Renal pelvis (tissue), 1 donor: ENCODE measurements at regions not wholly inside any gene's neighbourhood (a gene's known extent, or its start where the extent isn't known, plus 50 kb on each side); places are given as distances from the start of the nearest gene placed in this dataset.
"Not testable (repeated sequence)": the region's sequence is repeated elsewhere in the genome, so short reads cannot be mapped to it uniquely, and the experiment has no call there.

Experiments
- DNase-seq: peaks from one replicate; pipeline ENCODE4 v3.0.0-alpha.2; 2013

DNA sequence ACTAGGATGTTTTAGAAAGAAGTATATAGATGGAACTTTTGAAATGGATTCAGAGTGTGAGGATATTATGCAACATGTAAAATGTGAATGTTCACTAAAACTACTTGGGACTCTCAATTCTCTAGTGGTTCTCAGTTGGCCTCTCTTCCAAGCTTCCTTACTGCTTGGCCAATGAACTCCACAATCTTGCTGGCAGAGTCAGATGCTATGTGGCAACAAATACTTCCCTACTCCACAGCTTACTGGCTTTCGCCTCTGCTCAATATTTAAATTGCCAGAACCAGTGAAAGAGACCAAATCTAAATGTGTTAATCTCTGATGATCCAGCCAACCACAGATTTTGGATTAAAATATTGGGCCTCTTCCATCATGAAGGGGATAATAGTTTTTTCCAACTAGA is 138.4 kb downstream of the HTR1B start:
- DNase-seq, result no peak

DNA sequence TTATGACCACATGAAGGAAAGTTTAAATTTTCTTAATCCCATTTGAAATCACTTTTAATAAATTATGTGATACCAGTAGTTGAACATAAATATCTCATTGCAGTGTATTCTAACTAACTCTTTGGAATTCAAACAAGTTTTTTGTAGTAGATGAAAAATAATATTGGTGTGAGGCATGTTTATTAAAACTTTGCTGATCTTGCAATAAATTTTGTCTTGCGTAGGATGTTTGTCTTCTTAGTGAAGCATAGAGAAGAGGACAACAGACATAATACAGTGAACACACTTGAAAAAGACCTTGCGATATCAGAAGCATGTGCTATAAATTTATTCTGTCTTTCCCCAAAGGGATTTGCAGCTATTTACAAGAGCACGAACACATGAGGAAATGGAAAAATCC is 140.7 kb downstream of the HTR1B start:
- DNase-seq, result no peak

DNA sequence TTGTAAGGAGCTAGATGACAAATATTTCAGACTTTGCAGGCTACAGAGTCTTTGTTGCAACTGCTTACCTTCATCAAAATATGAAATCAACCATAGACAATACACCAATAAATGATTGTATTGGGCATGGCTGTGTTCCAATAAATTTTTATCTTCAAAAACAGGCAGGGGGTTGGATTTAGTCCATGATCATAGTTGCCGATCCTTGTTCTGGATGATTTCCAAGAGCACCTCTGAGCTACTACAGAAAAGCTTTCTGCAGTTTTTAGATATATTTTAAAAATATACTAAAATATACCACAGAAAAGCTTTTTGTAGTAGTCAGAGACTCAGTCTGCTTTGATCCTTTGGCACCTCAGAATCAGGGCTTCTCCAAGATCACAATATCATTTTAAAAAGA is 145.0 kb downstream of the HTR1B start:
- DNase-seq, result no peak

DNA sequence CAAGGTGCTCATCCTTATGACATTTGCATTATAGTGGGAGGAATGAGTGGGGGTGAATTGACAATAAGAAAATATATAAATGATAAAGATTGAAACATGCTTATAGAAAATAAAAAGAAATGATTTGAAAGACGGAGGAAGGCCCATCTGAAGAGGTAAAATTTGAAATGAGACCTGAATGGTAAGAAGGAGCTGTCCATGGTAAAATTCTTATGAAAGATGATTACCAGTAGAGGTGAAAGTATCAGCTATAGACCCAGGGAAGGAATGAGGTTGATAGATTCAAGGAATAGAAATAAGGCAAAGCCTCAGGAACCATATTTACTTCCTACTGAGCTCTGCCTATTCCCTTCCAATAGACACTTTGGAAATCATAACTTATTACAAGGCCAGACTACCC is 149.7 kb downstream of the HTR1B start:
- DNase-seq, result no peak

DNA sequence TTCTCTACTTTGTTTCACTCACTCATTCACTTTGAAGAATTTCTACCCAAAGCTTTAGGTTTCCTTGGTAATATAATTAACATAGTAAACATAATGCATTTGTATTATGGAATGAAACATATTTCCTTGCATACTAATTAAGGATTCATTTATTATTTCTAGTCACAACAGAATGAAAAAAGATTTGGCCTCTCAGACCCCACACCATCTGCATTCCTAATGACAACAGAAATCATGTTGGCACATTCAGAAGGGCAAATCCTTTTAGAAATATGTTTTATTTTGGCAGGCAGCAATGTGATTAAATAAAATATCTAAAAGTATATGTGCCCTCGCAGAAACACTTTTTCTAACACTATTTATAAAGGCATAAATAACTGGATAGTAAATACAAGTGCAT is 163.4 kb downstream of the HTR1B start:
- no peak for DNase-seq

DNA sequence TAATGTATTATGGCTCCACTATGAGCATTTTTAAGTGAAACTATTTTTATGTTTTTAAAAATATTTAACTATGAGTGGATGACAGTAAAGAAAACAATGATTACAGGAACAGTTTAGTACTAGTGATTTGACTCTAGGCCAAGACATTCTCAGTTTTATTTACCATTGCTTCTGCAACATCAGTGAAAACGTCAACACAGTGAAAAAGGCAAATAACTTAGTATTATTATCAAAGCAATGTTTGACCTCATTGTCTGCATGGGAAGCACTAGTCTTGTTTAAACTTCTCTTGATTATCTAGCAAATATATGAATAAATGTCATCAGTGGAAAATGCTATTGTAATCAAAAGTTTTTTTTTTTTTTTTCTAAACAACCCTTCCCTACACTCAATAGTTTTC is 165.0 kb downstream of the HTR1B start:
- no peak for DNase-seq

DNA sequence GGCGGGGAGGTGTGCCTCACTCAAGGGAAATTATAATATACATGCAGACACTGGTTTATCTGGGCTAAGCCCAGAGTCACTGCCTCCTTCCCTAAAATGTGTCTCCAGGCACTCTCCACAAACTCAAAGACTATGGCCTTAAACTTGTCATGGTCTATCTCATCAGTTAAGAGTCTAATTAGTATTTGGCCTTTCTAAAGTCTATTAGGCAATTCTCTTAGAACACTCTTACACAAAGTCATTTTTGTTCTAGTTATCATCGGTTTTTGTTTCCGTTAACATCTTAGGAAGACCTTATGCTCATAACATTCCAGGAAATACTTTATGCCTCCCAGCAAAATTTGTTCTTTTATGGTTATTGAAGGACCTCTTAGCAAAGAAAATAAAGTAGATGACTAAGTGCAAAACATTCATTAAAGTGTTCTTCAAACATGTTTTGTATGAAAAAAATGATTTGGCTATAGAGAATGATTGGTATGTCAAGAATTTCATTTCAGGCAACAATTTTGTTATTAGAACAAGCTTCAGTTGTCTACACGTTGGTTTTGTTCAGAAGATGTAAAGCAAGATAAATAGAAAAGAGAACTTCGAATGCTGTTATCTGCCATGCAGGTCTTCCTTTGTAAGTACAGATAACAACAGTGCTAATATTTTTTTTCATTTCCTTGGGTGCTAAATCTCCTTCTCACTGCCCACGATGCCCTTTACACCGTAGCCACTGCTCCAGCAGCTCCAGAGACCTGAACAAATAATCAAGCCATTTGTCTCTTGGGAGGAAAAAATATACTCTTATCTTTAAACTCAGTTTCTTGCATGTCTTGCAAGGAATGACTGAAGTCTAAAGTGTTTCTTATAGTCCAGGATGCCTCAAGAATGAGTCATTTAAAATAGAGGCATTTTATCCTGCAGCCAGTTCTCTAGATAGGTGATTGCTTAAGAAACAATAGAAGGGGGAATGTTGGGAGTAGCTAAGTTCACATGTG is 170.4 kb downstream of the HTR1B start:
- no peak for DNase-seq

DNA sequence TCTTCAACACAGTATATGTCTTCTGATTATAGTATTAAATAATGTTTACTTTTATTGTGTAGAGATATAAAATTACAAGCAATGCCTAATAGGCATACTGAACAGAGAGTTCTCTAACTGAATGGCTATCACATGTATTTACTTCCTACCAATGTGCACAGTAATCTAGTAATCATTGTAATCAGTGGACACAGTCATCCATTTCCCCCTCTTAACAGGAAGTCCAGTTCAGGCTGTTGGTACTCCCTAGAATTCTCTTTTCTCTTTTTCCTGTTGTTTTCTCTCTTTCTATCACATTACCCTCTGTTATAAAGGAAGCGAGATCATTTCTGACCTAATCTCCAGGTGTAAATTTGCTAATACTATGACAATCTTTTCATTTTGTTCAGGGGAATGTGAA is 172.5 kb downstream of the HTR1B start:
- DNase-seq, result no peak

DNA sequence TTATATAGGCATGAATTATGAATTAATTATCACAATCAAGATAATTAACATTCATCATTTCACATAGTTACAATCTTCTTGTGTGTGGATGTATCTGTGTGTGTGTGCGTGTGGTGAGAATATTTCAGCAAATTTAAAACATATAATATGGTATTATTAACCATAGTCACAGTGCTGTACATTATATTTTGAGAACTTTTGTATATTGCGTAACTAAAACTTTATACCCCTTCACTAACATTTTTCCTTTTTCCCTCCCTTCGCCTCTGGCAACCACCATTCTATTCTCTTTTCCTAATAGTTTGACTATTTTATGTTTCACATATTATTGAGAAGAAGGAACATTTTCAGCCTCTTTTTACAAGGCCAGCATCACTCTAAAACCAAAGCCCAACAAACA is 176.8 kb downstream of the HTR1B start:
- DNase-seq, result no peak

DNA sequence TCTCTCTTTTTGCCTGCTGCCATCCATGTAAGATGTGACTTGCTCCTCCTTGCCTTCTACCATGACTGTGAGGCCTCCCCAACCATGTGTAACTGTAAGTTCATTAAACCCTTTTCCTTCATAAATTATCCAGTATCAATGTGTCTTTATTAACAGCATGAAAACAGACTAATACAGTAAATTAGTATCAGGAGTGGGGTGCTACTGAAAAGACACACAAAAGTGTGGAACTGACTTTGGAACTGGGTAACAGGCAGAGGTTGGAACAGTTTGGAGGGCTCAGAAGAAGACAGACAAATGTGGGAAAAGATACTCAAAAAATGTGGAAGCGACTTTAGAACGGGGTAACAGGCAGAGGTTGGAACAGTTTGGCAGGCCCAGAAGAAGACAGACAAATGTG is 189.4 kb downstream of the HTR1B start:
- no peak for DNase-seq

DNA sequence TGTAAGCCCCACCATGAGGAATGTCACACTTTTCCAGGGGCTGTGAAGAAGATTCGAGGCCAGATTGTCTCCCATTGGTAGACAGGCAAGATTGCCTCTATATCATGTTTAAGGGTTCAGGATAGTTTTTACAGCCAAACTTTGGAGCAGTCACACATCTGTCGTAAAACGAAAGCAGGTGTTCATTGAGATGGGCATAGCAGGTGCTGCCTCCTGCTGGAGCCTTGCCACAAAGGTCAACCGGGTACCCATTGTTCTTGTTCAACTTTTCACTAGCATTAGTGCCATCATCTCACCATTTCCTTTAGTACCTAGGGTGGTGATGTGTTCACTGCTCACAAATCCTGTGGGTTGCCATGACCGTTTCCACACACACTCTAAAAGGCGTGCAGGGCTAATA is 198.3 kb downstream of the HTR1B start:
- no peak for DNase-seq

DNA sequence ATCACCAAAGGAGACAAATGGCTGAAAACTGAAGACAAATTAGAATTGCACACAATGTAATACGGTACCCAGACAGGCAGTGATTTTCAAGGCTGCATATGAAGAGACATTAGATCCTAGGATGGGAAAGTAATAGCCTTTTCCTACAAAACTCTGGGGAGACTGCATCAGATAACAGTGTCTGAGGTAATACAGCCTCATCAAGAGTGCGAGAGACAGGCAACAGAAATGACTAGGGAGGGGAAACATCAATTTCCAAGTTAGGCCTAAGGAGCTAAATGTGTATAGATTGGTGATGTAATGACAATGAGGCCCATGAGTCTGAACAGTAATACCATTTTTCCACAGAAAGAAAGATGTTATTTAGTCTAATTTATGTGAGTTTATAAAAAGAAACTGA is 200.3 kb downstream of the HTR1B start:
- DNase-seq, result no peak

DNA sequence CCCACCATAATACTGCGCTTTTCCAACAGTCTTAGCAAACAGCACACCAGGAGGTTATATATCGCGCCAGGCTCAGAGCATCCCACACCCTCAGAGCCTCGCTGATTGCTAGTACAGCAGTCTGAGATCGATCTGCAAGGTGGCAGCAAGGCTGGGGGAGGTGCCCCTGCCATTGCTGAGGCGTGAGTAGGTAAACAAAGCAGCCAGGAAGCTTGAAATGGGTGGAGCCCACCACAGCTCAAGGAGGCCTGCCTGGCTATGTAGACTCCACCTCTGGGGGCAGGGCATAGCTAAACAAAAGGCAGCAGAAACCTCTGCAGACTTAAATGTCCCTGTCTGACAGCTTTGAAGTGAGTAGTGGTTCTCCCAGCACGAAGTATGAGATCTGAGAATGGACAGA is 211.5 kb downstream of the HTR1B start:
- DNase-seq, result not testable (repeated sequence)

DNA sequence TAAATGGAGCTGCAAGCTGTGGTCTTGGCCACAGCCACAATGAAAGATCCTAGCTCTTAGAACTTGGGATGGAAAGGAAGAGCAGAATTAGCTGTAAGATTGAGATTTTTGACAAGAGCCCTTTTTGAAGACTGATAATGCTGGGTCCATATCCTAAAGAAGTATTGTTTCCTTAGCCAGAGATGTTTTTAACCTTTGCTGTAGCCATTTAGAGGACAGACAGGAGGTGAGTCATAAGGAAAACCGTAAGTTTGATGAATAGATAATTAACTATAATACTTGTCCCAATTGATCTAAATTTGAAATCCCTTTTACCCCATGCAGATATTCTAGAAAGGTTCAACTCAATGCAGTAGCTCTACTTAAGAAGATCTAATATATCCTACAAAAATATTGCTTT is 213.7 kb downstream of the HTR1B start:
- DNase-seq, result no peak

DNA sequence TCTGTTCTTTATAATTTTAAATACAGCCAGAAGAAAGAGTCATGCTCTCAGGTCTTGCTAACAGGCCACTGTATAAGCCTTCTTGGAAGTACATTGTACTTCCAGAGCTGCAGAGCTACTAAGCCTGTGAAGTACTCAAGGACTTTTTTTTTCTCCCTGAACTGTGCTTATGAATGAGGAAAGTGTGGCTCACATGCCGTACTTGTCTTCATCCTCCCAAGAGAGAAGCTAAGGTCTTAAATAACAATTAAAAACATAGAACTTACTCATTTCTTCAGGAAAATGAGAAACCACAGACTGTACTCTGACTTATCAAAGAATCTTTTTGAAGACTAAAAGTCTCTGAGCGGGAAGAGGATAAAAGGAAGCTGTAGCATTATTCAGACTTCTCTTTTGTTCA is 218.3 kb downstream of the HTR1B start:
- no peak for DNase-seq

DNA sequence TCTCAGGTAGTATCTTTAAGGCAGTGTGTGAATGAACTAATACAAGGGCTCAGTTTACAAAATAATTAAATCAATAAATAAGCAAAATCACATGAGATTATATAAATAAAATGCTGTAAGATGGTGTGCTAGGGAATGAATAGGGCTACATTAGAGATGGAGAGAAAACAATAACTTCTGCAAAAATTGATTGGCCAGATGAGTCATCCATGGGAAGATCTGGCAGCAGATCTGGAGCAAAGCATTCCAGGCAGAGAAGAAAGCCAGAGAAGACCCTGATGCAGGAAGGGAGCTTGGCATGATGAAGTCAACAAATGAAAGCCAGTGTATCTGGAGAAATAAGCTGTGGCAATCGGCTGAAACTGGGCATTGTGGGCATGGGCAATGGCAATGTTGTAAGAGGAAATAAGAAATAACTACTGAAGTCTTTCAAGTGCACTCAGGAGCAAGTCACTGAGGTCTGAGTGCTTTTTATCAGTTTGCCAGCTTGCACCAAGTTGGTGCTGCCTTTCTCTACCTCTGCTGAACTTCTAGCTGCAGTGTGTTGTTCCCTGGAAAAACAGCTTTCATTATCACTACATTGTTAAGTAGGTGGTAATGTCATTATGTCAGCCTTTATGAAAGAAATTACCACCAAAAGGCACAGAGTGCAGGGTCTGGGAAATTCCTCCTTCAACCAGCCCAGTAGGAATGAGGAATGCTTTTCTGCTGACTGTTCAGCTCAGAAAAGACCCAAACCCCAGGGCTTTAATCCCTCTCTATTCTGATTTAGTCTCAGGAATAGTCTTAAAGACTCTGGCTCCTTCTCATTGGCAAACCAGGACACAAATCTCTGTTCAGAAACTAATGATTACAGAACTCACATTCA is 231.6 kb downstream of the HTR1B start:
- DNase-seq, result no peak

DNA sequence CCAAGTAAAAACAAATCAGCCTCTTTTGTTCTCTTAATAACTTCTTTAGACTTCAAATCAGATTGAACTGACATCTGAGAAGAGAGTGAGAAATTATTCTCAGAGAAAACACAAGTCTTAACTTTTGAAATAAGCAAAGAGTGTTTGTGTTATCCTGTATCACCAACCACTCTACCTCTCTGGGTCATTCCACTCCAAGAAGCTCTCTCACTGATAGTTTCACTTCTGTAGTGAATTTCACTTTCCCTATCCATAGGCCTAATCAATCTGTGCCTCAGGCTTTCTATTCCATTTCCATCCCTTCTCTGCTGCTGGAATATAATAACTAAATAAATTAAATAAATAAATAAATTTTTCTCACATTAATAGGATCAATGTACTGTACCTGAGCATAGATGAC is 235.0 kb downstream of the HTR1B start:
- no peak for DNase-seq

DNA sequence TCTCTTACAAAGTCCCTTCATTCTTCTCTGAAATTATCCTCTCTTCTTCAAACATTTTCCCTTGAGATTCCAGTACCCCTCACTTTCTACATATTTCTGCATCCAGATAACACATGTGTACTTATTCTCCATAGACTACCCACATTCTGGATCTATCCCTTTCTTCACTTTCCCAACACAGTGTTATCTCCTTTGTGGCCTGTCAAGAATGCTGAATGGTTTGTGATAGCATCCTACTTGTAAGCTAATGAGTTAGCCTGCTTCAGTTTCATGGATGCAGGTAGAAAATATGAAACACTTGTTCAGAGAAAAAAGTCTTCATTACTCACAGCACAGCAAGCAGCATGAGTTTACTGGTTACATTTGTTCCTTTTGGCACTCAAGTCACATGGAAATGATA is 245.4 kb downstream of the HTR1B start:
- DNase-seq, result no peak

DNA sequence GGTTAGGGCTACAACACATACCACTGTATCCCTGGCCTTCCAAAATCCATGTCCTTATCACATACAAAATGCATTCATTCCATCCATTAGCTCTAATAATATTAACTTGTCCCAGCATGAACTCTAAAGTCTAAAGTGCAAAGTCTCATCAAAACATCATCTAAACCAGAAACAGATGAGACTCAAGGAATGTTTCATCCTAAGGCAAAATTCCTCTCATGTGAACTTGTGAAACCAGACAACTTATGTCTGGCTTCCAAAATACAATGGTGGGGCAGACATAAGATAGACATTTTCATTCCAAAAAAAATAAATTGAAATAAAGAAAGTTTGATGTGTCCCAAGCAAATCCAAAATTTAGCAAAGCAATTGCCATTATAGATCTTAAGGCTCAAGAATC is 257.4 kb downstream of the HTR1B start:
- DNase-seq, result no peak

DNA sequence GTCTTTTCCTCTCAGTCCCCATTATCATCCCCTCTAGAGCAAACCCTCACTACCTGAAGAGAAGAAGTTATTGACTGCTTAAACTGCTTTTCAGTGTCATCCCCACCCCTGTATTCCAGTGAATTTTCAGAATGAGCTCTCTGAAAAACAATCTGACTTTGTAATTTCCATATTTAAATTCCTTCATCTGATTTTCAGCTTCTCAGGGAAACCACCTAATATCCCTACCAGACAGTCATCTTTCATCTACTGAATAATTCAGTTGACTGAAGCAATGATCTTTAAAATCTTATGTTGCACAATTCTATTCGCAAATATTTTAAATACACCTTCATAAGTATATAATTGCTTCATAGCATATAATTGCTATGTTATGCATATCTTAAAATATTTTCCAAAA is 258.7 kb downstream of the HTR1B start:
- no peak for DNase-seq

DNA sequence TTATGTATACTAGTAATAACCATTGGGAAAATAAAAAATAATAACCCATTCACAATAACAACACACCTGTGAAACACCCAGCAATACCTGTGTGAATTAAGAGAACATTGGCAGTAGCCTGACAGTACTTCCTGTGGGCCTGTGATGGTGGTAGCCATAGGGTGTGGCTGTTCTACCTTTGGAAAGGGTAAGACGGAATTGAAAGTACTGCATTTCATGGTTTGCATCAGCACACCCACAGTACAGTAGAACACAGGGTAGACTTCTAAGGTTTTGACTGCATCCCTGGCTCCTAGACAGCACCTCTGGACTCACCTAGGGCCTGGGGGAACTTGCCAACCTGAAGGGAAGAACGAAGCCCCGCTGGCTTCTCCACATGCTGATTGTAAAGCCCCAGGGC is 279.8 kb downstream of the HTR1B start:
- no peak for DNase-seq

DNA sequence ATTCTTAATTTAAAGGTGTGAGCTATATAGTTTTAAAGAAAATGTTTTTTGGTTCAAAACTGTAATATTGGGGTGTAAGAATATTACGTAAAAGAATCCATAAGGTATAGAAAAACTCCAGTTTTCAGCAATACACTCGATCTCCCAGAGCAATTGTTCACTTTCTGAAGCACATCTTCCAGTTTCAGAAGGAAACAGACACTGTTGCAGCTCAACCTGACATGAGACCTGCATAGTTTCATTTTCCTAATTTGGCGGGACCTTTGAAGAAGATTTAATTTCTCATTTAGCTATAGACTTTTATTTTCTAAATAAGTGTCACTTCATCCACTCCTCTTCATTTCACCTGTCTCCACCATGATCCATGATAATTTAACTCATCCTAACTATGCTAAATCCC is 281.5 kb downstream of the HTR1B start:
- no peak for DNase-seq

DNA sequence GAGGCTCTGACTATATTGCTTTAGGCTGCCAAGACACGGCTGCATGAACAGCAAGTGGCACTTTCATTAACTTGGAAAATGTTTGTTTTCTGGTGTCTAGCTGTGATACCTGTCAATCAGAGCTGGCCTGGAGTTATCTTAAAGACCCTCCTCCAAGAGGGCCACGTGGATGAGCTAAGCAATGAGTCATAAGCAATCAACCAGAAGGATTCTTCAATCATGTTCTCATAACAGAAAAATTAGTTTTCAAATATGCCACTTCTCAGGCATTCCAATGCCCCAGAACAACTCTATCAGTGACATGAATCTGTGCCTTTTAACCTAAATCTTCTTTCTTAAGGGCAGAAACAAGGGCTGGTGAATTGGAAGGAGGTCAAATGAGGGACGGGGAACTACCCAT is 283.0 kb downstream of the HTR1B start:
- no peak for DNase-seq
